Hematopoietic multipotent progenitor cell treated with erythropoietin and hydrocortisone succinate and interleukin-3 and kit ligand, for 6 days (in vitro differentiated cells): ENCODE measurements at regions not wholly inside any gene's neighbourhood (a gene's known extent, or its start where the extent isn't known, plus 50 kb on each side); places are given as distances from the start of the nearest gene placed in this dataset.

Source experiments
- DNase-seq: peaks from one replicate; pipeline ENCODE4 v3.0.0-alpha.2; 2015

- DNase-seq = no peak
Measured at GRCh38 chr16:85162478-85163277, 50.4 kb upstream of the CIBAR2 start.

DNA sequence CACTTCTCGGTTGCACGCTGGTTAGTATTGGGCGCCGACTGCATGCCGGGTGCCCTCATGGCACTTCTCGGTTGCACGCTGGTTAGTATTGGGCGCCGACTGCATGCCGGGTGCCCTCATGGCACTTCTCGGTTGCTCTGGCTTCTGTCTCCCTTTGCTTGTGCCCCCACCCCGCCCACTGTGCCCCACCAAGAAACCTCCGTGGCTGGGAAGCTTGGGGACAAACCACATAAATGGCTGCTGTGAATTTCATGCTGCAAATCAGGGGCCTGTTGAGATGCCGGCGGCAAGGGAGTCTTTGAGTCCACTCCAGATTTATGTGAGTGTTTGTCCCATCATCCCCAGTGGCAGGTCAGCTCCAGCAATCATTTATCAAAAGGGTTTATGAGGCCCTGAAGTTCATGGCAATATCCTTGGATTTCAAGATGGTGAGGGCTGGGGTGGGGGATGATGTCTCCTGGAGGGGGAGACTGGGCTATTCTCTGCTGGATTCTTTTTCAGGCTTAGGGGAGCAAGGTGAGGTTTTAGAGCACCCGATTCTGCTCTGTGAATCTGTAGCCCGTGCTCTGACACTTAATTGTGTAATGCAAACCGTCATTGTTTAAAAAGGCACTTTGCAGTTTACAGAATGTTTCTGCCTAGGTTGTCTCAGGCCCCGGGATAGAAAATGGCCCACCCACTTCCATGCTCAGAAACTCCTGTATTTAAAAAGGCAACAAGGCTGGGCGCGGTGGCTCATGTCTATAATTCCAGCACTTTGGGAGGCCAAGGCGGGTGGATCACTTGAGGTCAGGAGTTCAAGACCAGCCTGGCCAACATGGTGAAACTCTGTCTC, 51.2 kb upstream of the CIBAR2 start:
- DNase-seq = no peak

DNA sequence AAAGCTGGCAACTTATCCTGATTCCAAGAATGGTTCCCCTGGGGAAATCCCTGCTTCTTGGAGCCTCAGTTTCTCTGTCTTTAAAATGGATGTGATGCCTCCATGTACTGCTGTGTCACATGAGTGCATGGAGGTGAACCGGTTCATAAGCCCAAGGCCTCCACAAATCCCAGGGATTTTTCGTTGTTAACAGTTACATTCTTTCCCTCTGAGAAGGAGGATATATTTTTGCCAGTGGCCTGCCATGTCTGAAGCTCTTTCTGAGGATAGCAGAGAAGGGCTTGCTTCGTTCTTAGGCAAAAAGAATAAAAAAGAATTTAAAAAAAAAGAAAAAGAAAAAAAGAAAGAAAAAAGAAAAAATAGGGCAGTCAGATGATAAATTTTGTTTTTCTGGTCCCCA, 52.2 kb upstream of the CIBAR2 start:
- DNase-seq = no peak

GRCh38 chr16:85164838-85165516, 52.7 kb upstream of the CIBAR2 start:
- no peak for DNase-seq

GRCh38 chr16:85165781-85166180, 53.5 kb upstream of the CIBAR2 start:
- DNase-seq = no peak

DNA sequence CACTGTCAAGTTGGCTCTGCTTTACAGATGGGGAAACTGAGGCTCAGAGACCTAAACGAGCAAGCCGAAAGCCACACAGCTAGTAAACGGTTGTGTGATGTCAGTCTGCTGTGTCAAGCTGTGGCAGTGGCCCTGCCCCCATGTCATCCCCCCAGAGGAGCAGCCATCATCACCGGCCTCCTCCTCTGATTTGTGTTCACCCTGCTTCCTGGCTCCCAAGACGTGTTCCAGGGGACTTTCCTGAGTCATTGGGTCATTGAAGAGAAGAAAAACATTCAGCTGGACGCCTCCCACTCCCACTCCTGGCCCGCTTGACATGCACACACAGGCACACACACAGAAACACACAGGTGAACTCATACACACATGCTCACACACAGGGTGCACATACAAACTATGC, 54.0 kb upstream of the CIBAR2 start:
- no peak for DNase-seq

DNA sequence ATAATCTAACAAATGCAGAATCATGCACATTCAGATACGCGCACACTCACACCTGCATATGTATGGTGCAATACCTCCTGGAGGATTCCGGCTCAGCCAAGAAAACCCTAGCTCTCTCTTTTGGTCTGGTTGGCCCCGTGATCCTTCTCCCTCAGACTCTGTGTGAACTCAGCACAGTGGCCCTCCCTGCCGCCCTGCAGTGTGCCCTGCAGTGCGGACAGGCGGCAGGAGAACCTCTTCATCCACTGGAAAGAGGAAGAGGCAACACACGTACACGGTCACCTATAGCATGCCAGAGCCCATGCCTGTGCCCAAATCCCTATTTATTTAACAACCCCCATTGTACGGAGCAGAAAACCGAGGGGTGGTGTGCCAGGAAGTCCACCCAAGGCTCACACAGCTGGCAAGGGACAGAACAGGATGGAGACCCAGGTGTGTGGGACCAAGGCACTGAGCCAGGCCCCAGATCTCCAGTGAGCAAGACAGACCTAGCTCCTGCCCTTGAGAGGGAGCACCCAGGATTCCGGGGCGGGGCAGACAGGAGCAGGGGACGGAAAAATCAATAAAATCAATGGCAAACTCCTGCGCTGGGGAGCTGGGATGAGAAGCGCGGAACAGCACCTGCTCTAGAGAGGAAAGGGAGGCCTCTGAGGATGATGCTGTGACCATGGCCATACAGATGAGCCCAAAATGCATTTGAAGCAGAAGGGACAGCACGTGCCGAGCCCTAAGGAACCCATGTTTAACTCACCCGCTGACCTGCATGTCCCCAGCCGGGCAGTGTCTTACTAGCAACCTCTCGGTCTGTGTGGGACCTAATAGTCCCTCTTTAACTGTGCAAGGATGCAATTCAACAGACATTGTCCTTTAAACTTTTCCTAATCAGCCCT, 54.7 kb upstream of the CIBAR2 start:
- DNase-seq = no peak

DNA sequence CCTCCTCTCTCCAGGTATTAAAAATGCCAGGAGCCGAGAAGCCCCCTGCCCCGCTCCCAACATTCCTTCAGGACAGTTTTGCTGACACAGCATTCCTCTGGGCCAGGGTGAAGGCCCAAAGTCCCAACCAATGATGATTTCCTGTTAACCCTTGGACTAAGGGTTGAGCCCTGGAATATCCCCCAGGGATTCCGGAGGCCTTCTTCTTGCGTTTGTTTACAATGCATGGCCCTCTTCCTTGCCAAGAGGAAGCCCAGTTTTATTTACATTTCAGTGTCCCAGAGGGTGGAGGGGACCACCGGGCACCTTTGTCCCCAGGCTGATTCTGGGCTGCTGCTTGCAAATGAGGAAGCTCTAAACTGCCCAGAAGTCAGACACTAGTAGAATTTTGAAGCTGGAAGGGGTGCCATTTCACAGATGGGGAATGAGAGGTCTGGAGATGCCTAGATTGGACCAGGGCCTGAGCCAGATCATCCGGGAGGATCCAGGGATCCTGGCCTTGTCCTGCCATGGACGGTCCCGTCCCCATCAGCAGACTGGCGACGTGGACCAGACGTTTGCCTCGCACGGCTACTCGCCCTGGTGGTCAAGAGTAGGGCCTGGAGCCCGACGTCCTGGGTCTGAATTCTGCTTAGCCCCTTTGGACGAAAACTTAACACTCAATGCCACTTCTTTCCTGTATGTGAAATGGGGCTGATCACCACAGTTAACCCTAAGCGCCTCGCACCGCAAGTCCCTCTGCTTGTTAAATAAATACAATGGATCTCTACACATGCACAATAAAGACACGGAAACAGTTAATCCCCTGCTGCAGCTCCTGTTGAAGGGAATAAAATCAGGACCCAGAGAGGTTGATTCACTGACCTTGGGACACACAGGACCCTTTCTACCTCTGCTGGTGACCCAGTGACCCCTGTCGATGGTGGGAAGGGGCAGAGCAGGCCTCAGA, 55.6 kb upstream of the CIBAR2 start:
- DNase-seq = no peak

- peak; percentile 17 for DNase-seq
Measured at GRCh38 chr16:85168732-85169256, 56.5 kb upstream of the CIBAR2 start.

- DNase-seq = no peak
Measured at GRCh38 chr16:85169333-85170065, 57.2 kb upstream of the CIBAR2 start.

- no peak for DNase-seq
Measured at GRCh38 chr16:85170066-85170491, 57.8 kb upstream of the CIBAR2 start.

- no peak for DNase-seq
Measured at GRCh38 chr16:85170590-85171003, 58.3 kb upstream of the CIBAR2 start.

DNA sequence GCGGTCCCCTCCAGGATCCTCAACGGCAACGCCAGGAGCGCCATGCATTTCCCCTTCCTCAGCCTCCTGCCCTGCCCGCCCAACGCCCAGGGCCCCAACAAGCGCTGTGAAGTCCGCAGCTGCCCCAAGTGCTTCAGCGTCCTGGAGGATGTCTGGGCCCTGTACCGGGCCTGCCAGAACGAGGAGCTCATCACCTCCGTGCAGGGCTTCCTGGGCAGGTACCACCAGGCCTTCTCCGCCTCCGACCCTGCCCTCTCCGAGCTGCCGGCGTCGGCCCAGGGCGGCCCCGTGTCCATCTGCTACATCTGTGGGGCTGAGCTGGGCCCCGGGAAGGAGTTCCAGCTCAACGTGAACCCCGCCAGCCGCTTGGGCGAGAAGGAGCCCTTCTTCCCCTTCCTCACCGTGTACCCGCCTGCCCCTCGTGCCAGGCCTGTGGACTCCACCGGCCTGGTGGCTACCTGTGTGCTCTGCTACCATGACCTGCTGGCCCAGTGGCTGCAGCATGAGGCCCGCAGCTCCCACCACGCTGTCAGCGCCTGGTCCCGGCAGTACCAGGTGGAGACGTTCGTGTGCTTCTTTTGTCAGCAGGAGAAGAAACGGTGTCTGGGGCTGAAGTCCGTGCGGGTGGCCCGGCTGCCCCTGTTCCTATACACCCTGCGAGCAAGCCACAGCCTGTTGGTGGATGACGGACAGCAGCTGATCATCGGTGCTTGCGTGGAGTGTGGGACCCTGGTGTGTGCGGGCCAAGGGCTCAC, 58.9 kb upstream of the CIBAR2 start:
- no peak for DNase-seq

DNA sequence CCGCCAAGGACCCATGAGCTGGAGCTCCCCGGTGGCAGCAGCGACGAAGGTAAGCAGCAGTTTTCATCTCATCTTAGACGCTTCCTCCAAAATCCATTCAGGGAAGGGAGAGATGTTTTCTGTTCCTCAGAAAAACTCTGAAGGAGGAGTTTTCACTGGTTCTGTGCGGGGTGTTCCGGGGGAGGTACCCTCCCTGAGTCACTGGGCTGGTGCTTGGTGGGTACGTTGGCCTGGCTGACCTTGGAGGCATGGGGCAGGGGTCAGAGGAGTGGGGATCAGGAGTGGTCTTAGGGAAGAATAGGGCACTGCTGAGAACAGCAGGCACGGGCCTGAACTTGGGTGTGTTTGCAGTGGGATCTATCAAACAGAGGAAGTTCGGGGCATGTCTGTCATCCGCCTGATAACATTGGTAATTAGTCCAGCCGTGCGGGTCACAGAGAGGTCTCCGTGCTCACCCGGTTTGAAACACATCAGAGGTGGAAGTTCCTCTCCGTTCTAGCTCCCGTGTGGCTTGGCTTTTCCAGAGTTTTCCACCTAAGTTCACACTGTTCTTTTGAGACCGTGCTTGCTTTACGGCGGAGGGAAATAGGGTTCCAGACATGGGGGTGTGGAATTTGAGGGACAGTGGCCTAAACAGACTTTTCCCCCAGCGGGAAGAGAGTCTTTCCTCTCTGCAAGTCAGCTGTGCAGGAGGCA, 59.6 kb upstream of the CIBAR2 start:
- DNase-seq = peak; percentile 67

- peak; percentile 73 for DNase-seq
Measured at GRCh38 chr16:85172455-85173145, 60.3 kb upstream of the CIBAR2 start.

DNA sequence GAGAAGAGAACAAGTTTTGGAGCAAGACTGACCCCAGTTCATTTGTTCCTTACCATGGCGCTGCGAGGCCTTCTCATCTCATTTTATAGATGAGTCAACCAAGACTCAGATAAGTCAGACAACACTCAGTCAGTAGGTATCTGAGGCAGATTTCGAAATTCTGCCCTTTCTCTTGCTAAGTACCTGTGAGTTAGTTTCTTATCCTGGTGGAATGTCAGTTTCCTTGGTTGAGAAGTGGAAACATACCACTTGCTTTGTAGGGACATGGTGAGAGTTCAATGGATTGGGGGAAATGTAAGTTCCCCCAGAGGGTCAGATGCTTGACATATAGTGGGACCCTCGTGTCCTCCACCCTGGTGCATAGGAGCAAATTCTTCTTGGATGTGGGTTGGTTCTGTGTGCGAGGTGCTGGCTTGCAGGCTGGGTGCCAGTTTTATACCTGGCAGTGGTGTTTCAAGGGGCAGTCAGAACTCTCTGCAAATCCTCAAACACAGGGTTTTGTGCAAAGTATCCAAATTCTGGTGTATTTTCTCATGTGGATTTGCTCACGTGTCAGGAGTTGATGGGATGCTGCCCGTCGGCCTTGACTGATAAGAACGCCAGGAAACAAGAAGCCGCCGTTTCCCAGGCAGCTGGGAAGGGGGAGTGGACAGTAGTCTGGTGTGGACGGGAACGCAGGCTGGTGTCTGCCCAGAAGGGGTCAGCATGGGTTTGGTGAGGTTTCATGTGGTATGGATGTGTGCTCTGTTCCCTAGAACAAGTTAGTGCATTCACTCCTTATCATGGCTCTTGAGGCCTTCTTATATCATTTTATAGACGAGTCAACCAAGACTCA, 61.1 kb upstream of the CIBAR2 start:
- no peak for DNase-seq
